ENCODE measurements at regions not wholly inside any gene's neighbourhood (a gene's known extent, or its start where the extent isn't known, plus 50 kb on each side); places are given as distances from the start of the nearest gene placed in this dataset.
"Not testable (repeated sequence)": the region's sequence is repeated elsewhere in the genome, so short reads cannot be mapped to it uniquely, and the experiment has no call there.

DNA sequence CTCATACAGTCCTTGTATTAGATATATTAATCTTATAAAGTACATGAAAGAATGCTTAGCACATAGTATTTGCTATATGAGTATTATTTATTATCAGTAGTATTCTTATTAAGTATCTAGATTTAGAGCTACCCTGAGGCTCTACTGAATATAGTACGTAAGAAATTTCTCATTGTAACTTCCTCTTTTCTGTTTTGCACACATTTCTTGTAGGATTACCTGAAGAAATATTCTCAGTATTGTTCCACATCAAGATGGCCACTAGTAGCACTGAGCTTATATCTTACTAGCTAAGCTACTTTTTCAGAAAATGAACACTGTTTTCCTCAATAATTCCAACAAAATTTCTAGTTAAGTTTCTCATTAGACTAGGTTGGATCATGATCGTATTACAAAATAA lies 112.5 kb downstream of the SYT15 start:
- not testable (repeated sequence) for TF ChIP-seq CTCF (conservative IDR thresholded peaks at IDR 0.05); EZH2 (IDR thresholded peaks at IDR 0.05; ENCODE audit: low read depth)
